Natural killer cell (primary cell): ENCODE measurements at regions not wholly inside any gene's neighbourhood (a gene's known extent, or its start where the extent isn't known, plus 50 kb on each side); places are given as distances from the start of the nearest gene placed in this dataset.
A peak's percentile ranks its signal among the peaks of the same experiment; 100 is the strongest.
"Not testable (repeated sequence)": the region's sequence is repeated elsewhere in the genome, so short reads cannot be mapped to it uniquely, and the experiment has no call there.

Source experiments
- ATAC-seq, 3 donors: fragments of 150-1000 bp in 2 of 3; fragments of 200-7000 bp in 1 of 3; cut with Tn5 transposase; 1 replicate in 1 of 3; 2 replicates in 2 of 3; pipeline ENCODE4 v1.10.0; 2021; ENCODE audit warnings: mild to moderate bottlenecking in 2 of 3, moderate library complexity in 2 of 3
- DNase-seq, 2 donors: peaks; one replicate each; pipeline versions ENCODE4 v3.0.0 to v3.0.0-alpha.2; 2013 to 2021; ENCODE audit warnings: mixed read lengths in 1 of 2
- H3K27ac ChIP-seq: one replicate; pipeline ENCODE4 v1.5.1; 2013; ENCODE audit warnings: mild to moderate bottlenecking, low read length
- H3K27me3 ChIP-seq: one replicate; pipeline ENCODE4 v1.6.1; 2013; ENCODE audit warnings: low read length; ENCODE audit not compliant: control insufficient read depth, insufficient read depth
- H3K36me3 ChIP-seq: one replicate; pipeline ENCODE4 v1.6.1; 2013; ENCODE audit warnings: low read length; ENCODE audit not compliant: control insufficient read depth, insufficient read depth
- H3K4me1 ChIP-seq: one replicate; pipeline ENCODE4 v1.6.1; 2013; ENCODE audit warnings: low read length; ENCODE audit not compliant: control insufficient read depth, insufficient read depth
- H3K4me3 ChIP-seq: one replicate; pipeline ENCODE4 v1.5.1; 2013; ENCODE audit warnings: low read length
- H3K9me3 ChIP-seq: one replicate; pipeline ENCODE4 v1.6.1; 2013; ENCODE audit warnings: low read length; ENCODE audit not compliant: control insufficient read depth, insufficient read depth
- H3K27ac Mint-ChIP-seq, 2 donors: one replicate each; pipeline ENCODE4 v1.8.0; 2022; ENCODE audit warnings: mild to moderate bottlenecking in 2 of 2, mixed read lengths in 2 of 2, moderate library complexity in 1 of 2
- H3K27me3 Mint-ChIP-seq, 2 donors: one replicate each; pipeline ENCODE4 v1.8.0; 2022; ENCODE audit warnings: low read depth in 2 of 2, mixed read lengths in 2 of 2
- H3K36me3 Mint-ChIP-seq: one replicate; pipeline ENCODE4 v1.8.0; 2022; ENCODE audit warnings: mixed read lengths
- H3K4me1 Mint-ChIP-seq, 2 donors: one replicate each; pipeline ENCODE4 v1.8.0; 2022; ENCODE audit warnings: mixed read lengths in 2 of 2
- H3K4me3 Mint-ChIP-seq: one replicate; pipeline ENCODE4 v1.8.0; 2022; ENCODE audit warnings: mild to moderate bottlenecking, moderate library complexity, mixed read lengths
- H3K9me3 Mint-ChIP-seq, 2 donors: one replicate each; pipeline ENCODE4 v1.8.0; 2022; ENCODE audit warnings: mixed read lengths in 2 of 2
- WGBS: methylation state at CpG from one replicate; pipeline ENCODE4 v1.1.7; 2013; ENCODE audit warnings: missing lambda C conversion rate; ENCODE audit not compliant: insufficient coverage; 5-methylcytosine and 5-hydroxymethylcytosine counted together
- intact Hi-C: fragments of 100-400 bp; cut with micrococcal nuclease; formaldehyde crosslinking; loops from one replicate; pipeline ENCODE4 v1.14.2; 2022
- TF ChIP-seq, protein P1 (sequence below): fragments of 200-600 bp; IDR thresholded peaks from one replicate; pipeline ENCODE4 v1.8.0; 2022; ENCODE audit warnings: antibody characterized with exemption

GRCh38 chrX:131845771-131846170 is 177.3 kb upstream of the STK26 start:
- Mint-ChIP-seq H3K4me1 (peaks cover 0 to 7% of the 10 kb centered on the region in 2 donors), H3K27me3 (peaks cover 0 to 31% of the 10 kb centered on the region in 2 donors), H3K9me3 (no peaks in the 10 kb centered on the region), H3K36me3 (no peaks in the 10 kb centered on the region), H3K27ac (no peak overlapping the region), H3K4me3 (no peak overlapping the region)
- Histone ChIP-seq H3K27ac (no peak overlapping the region), H3K27me3 (no peaks in the 10 kb centered on the region), H3K36me3 (no peaks in the 10 kb centered on the region), H3K4me1 (peaks cover 7% of the 10 kb centered on the region), H3K4me3 (no peak overlapping the region), H3K9me3 (no peaks in the 10 kb centered on the region)
- WGBS: no CpG with 5 or more reads among the region's 1 CpG
- intact Hi-C loops: loop anchor here (5.0 kb wide), 1 partner anchor 372 kb away; the partner anchor contains the start of gene RAP2C
- ATAC-seq (no peak), DNase-seq (no peak)
- TF ChIP-seq, protein P1, sequence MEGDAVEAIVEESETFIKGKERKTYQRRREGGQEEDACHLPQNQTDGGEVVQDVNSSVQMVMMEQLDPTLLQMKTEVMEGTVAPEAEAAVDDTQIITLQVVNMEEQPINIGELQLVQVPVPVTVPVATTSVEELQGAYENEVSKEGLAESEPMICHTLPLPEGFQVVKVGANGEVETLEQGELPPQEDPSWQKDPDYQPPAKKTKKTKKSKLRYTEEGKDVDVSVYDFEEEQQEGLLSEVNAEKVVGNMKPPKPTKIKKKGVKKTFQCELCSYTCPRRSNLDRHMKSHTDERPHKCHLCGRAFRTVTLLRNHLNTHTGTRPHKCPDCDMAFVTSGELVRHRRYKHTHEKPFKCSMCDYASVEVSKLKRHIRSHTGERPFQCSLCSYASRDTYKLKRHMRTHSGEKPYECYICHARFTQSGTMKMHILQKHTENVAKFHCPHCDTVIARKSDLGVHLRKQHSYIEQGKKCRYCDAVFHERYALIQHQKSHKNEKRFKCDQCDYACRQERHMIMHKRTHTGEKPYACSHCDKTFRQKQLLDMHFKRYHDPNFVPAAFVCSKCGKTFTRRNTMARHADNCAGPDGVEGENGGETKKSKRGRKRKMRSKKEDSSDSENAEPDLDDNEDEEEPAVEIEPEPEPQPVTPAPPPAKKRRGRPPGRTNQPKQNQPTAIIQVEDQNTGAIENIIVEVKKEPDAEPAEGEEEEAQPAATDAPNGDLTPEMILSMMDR: no peak

GRCh38 chrX:131850964-131851363 is 172.1 kb upstream of the STK26 start:
- H3K4me3 Mint-ChIP-seq, DNase-seq, H3K27ac ChIP-seq, H3K27ac Mint-ChIP-seq, H3K9me3 Mint-ChIP-seq, H3K4me3 ChIP-seq, intact Hi-C loops, H3K36me3 Mint-ChIP-seq, ATAC-seq, H3K4me1 ChIP-seq, H3K4me1 Mint-ChIP-seq, H3K27me3 ChIP-seq, H3K36me3 ChIP-seq, H3K9me3 ChIP-seq: not testable (repeated sequence)
- H3K27me3 Mint-ChIP-seq: peaks cover 0 to 41% of the 10 kb centered on the region in 2 donors
- 94% methylated on average over 10 of the region's 10 CpGs for WGBS

GRCh38 chrX:131853440-131853839 is 169.7 kb upstream of the STK26 start:
- Mint-ChIP-seq H3K4me3 (no peak overlapping the region), H3K36me3 (no peaks in the 10 kb centered on the region), H3K27me3 (peaks cover 0 to 43% of the 10 kb centered on the region in 2 donors), H3K4me1 (no peaks in the 10 kb centered on the region), H3K27ac (no peak overlapping the region), H3K9me3 (no peaks in the 10 kb centered on the region)
- intact Hi-C loops: no loop called here
- WGBS: 100% methylated on average over 1 of the region's 4 CpGs
- no peak for ATAC-seq
- TF ChIP-seq, protein P1: no peak
- Histone ChIP-seq H3K9me3 (no peaks in the 10 kb centered on the region), H3K4me1 (no peaks in the 10 kb centered on the region), H3K27me3 (no peaks in the 10 kb centered on the region), H3K27ac (no peak overlapping the region), H3K36me3 (no peaks in the 10 kb centered on the region), H3K4me3 (no peak overlapping the region)
- DNase-seq: no peak

- Mint-ChIP-seq H3K4me1 (no peaks in the 10 kb centered on the region), H3K27me3 (peaks cover 0 to 44% of the 10 kb centered on the region in 2 donors), H3K36me3 (no peaks in the 10 kb centered on the region), H3K9me3 (no peaks in the 10 kb centered on the region), H3K27ac (no peak overlapping the region), H3K4me3 (no peak overlapping the region)
- ATAC-seq (no peak), DNase-seq (peak in 1 of 2 donors; percentile 51)
- H3K27ac ChIP-seq: no peak overlapping the region
- H3K9me3 ChIP-seq: no peaks in the 10 kb centered on the region
- intact Hi-C loops: no loop called here
- H3K4me1 ChIP-seq: no peaks in the 10 kb centered on the region
- TF ChIP-seq, protein P1: no peak
- H3K4me3 ChIP-seq: no peak overlapping the region
- H3K36me3 ChIP-seq: no peaks in the 10 kb centered on the region
- no peaks in the 10 kb centered on the region for H3K27me3 ChIP-seq
Observed at GRCh38 chrX:131854581-131854980, 168.5 kb upstream of the STK26 start.
